ENCODE measurements at regions not wholly inside any gene's neighbourhood (a gene's known extent, or its start where the extent isn't known, plus 50 kb on each side); places are given as distances from the start of the nearest gene placed in this dataset.

- TF ChIP-seq POLR2AphosphoS5 (IDR thresholded peaks at IDR 0.05; ENCODE audit: low read depth, low read length) (no peak), TAF1 (IDR thresholded peaks at IDR 0.05; ENCODE audit: low read depth, low read length) (no peak), CTCF (IDR thresholded peaks at IDR 0.05; ENCODE audit: control extremely low read depth in 1 of 3, insufficient read depth in 1 of 3, low read depth in 1 of 3, low read length in 3 of 3) (no peak), POLR2A (IDR thresholded peaks at IDR 0.05; ENCODE audit: control extremely low read depth in 1 of 2, low read depth in 2 of 2, low read length in 2 of 2) (no peak), MAX (IDR thresholded peaks at IDR 0.05) (no peak), EZH2 (IDR thresholded peaks at IDR 0.05; ENCODE audit: low read depth, low read length, severe bottlenecking) (no peak), USF2 (IDR thresholded peaks at IDR 0.05; ENCODE audit: low read length) (no peak), E2F6 (IDR thresholded peaks at IDR 0.05) (no peak), TAF7 (optimal IDR thresholded peaks at IDR 0.05; ENCODE audit: borderline replicate concordance, low read depth, low read length) (no peak), CHD7 (IDR thresholded peaks at IDR 0.05; ENCODE audit: insufficient replicate concordance, low read length) (no peak), RXRA (IDR thresholded peaks at IDR 0.05; ENCODE audit: insufficient read depth, low read depth, low read length) (no peak), FOSL1 (IDR thresholded peaks at IDR 0.05; ENCODE audit: insufficient read depth, low read depth, low read length) (no peak), CEBPB (IDR thresholded peaks at IDR 0.05; ENCODE audit: low read depth, low read length) (no peak)
These were observed 433.1 kb downstream of the TYW1 start for GRCh38 chr7:67429735-67430134.

Measured in H1 (cell line).